Natural killer cell (primary cell): ENCODE measurements at regions not wholly inside any gene's neighbourhood (a gene's known extent, or its start where the extent isn't known, plus 50 kb on each side); places are given as distances from the start of the nearest gene placed in this dataset.

Experiments
- ATAC-seq, 3 donors: fragments of 150-1000 bp in 2 of 3; fragments of 200-7000 bp in 1 of 3; cut with Tn5 transposase; 1 replicate in 1 of 3; 2 replicates in 2 of 3; pipeline ENCODE4 v1.10.0; 2021; ENCODE audit warnings: mild to moderate bottlenecking in 2 of 3, moderate library complexity in 2 of 3
- DNase-seq, 2 donors: peaks; one replicate each; pipeline versions ENCODE4 v3.0.0 to v3.0.0-alpha.2; 2013 to 2021; ENCODE audit warnings: mixed read lengths in 1 of 2
- H3K27ac ChIP-seq: one replicate; pipeline ENCODE4 v1.5.1; 2013; ENCODE audit warnings: mild to moderate bottlenecking, low read length
- H3K27me3 ChIP-seq: one replicate; pipeline ENCODE4 v1.6.1; 2013; ENCODE audit warnings: low read length; ENCODE audit not compliant: control insufficient read depth, insufficient read depth
- H3K36me3 ChIP-seq: one replicate; pipeline ENCODE4 v1.6.1; 2013; ENCODE audit warnings: low read length; ENCODE audit not compliant: control insufficient read depth, insufficient read depth
- H3K4me1 ChIP-seq: one replicate; pipeline ENCODE4 v1.6.1; 2013; ENCODE audit warnings: low read length; ENCODE audit not compliant: control insufficient read depth, insufficient read depth
- H3K4me3 ChIP-seq: one replicate; pipeline ENCODE4 v1.5.1; 2013; ENCODE audit warnings: low read length
- H3K9me3 ChIP-seq: one replicate; pipeline ENCODE4 v1.6.1; 2013; ENCODE audit warnings: low read length; ENCODE audit not compliant: control insufficient read depth, insufficient read depth
- H3K27ac Mint-ChIP-seq, 2 donors: one replicate each; pipeline ENCODE4 v1.8.0; 2022; ENCODE audit warnings: mild to moderate bottlenecking in 2 of 2, mixed read lengths in 2 of 2, moderate library complexity in 1 of 2
- H3K27me3 Mint-ChIP-seq, 2 donors: one replicate each; pipeline ENCODE4 v1.8.0; 2022; ENCODE audit warnings: low read depth in 2 of 2, mixed read lengths in 2 of 2
- H3K36me3 Mint-ChIP-seq: one replicate; pipeline ENCODE4 v1.8.0; 2022; ENCODE audit warnings: mixed read lengths
- H3K4me1 Mint-ChIP-seq, 2 donors: one replicate each; pipeline ENCODE4 v1.8.0; 2022; ENCODE audit warnings: mixed read lengths in 2 of 2
- H3K4me3 Mint-ChIP-seq: one replicate; pipeline ENCODE4 v1.8.0; 2022; ENCODE audit warnings: mild to moderate bottlenecking, moderate library complexity, mixed read lengths
- H3K9me3 Mint-ChIP-seq, 2 donors: one replicate each; pipeline ENCODE4 v1.8.0; 2022; ENCODE audit warnings: mixed read lengths in 2 of 2
- CTCF ChIP-seq: fragments of 200-600 bp; IDR thresholded peaks from one replicate; pipeline ENCODE4 v1.8.0; 2022; ENCODE audit warnings: antibody characterized with exemption
- WGBS: methylation state at CpG from one replicate; pipeline ENCODE4 v1.1.7; 2013; ENCODE audit warnings: missing lambda C conversion rate; ENCODE audit not compliant: insufficient coverage; 5-methylcytosine and 5-hydroxymethylcytosine counted together
- intact Hi-C: fragments of 100-400 bp; cut with micrococcal nuclease; formaldehyde crosslinking; loops from one replicate; pipeline ENCODE4 v1.14.2; 2022

GRCh38 chr10:129320340-129320739 is 146.7 kb upstream of the MGMT start:
- no peak for TF ChIP-seq CTCF
- intact Hi-C loops: no loop called here
- H3K27ac ChIP-seq: no peak overlapping the region
- 100% methylated on average over 1 of the region's 1 CpG for WGBS
- H3K9me3 ChIP-seq: no peaks in the 10 kb centered on the region
- ATAC-seq: no peak
- no peak for DNase-seq
- no peaks in the 10 kb centered on the region for H3K4me1 Mint-ChIP-seq
- H3K9me3 Mint-ChIP-seq: peaks cover 0 to 9% of the 10 kb centered on the region in 2 donors
- H3K4me3 ChIP-seq: no peak overlapping the region
- no peaks in the 10 kb centered on the region for H3K27me3 ChIP-seq
- no peaks in the 10 kb centered on the region for H3K36me3 Mint-ChIP-seq
- no peak overlapping the region for H3K27ac Mint-ChIP-seq
- H3K36me3 ChIP-seq: no peaks in the 10 kb centered on the region
- H3K4me3 Mint-ChIP-seq: no peak overlapping the region
- peaks cover 5 to 17% of the 10 kb centered on the region in 2 donors for H3K27me3 Mint-ChIP-seq
- H3K4me1 ChIP-seq: no peaks in the 10 kb centered on the region

- no peaks in the 10 kb centered on the region for H3K4me1 ChIP-seq
- H3K4me1 Mint-ChIP-seq: no peaks in the 10 kb centered on the region
- H3K4me3 Mint-ChIP-seq: no peak overlapping the region
- no peak overlapping the region for H3K27ac Mint-ChIP-seq
- no peaks in the 10 kb centered on the region for H3K36me3 Mint-ChIP-seq
- intact Hi-C loops: no loop called here
- H3K27me3 ChIP-seq: no peaks in the 10 kb centered on the region
- H3K27ac ChIP-seq: no peak overlapping the region
- TF ChIP-seq CTCF: no peak
- no peak overlapping the region for H3K4me3 ChIP-seq
- no peaks in the 10 kb centered on the region for H3K36me3 ChIP-seq
- 93% methylated on average over 10 of the region's 10 CpGs for WGBS
- ATAC-seq: no peak
- peaks cover 0 to 5% of the 10 kb centered on the region in 2 donors for H3K9me3 Mint-ChIP-seq
- H3K27me3 Mint-ChIP-seq: peaks cover 6 to 22% of the 10 kb centered on the region in 2 donors
- no peaks in the 10 kb centered on the region for H3K9me3 ChIP-seq
- DNase-seq: no peak
Observed at GRCh38 chr10:129321727-129322126, 145.3 kb upstream of the MGMT start.

GRCh38 chr10:129322933-129323820 is 143.9 kb upstream of the MGMT start:
- no peaks in the 10 kb centered on the region for H3K4me1 Mint-ChIP-seq
- H3K27me3 ChIP-seq: no peaks in the 10 kb centered on the region
- H3K36me3 ChIP-seq: no peaks in the 10 kb centered on the region
- no peak for TF ChIP-seq CTCF
- H3K27ac ChIP-seq: no peak overlapping the region
- ATAC-seq (no peak), DNase-seq (no peak)
- peaks cover 0 to 5% of the 10 kb centered on the region in 2 donors for H3K9me3 Mint-ChIP-seq
- peaks cover 11 to 36% of the 10 kb centered on the region in 2 donors for H3K27me3 Mint-ChIP-seq
- H3K4me1 ChIP-seq: no peaks in the 10 kb centered on the region
- no peak overlapping the region for H3K4me3 Mint-ChIP-seq
- no peak overlapping the region for H3K4me3 ChIP-seq
- H3K9me3 ChIP-seq: no peaks in the 10 kb centered on the region
- no peaks in the 10 kb centered on the region for H3K36me3 Mint-ChIP-seq
- intact Hi-C loops: no loop called here
- no peak overlapping the region for H3K27ac Mint-ChIP-seq
- WGBS: 84% methylated on average over 12 of the region's 13 CpGs
